ENCODE measurements at regions not wholly inside any gene's neighbourhood (a gene's known extent, or its start where the extent isn't known, plus 50 kb on each side); places are given as distances from the start of the nearest gene placed in this dataset.
"Not testable (repeated sequence)": the region's sequence is repeated elsewhere in the genome, so short reads cannot be mapped to it uniquely, and the experiment has no call there.

DNA sequence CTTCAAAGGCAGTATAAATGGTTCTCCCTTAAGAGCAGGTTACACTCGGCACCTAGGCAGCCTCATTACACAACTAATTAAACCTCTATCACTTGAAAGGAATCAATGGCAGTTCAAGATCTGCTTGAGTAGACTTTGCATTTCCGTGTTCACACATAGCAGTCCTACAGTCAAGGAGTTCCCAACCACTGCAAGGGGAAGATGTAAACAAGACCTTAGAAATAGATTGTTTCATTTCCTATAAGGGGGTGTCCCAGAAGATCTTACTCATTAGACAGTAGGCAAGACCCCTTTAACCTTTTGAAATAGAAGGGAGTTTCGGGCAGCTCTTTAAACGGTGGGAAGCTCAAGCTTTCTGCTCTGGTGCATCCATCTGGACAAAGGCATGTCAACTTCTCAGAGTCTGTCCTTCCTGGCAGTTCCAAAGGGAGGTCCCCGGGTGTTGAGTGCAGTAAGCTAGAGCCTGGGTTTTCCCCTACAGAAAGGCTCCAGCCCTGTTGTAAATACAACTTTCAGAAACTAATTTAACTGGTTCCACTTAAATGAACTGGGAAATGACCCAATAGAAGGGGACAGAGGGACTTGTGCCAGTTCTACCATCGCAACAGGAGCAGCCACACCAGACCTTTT lies 150.8 kb downstream of the RBMX2 start:
- no peak for DNase-seq

DNA sequence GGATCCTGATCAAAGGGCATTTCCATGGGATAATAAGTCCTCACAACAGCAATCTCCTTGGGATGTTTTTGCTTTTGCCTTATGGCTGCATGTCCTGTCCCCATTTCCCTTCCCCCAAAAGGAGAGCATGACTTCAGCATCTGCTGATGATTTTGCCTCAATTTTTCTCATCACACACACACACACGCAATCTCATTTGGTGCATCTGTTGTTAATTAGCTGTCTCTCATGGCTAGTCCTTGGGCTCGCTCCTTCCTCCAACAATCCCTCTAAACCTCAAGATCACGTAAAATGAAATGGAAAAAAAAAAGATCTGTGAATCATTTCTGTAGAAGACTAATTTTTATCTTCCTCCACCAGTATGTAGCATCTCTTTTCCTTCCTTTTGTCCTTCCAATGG lies 153.6 kb downstream of the RBMX2 start:
- no peak for DNase-seq

DNA sequence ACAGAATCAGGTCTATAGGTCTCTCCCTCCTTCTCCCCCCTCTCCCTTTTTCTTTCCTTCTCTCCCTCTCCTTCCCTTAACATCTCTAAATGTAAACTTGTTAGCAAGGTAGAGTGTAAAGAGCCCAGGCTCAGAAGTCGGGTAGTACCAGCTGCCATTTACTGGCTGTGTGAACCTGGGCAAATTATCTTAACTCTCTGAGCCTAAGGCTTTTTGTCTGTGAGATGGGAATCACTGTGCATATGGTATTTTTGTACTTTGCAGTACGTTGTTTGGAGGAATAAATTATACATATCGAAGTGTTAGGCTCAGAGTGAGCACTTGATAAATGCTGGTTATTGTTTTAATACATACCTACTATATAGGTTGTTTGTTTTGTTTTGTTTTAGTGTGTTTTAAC lies 154.0 kb downstream of the RBMX2 start:
- no peak for DNase-seq

DNA sequence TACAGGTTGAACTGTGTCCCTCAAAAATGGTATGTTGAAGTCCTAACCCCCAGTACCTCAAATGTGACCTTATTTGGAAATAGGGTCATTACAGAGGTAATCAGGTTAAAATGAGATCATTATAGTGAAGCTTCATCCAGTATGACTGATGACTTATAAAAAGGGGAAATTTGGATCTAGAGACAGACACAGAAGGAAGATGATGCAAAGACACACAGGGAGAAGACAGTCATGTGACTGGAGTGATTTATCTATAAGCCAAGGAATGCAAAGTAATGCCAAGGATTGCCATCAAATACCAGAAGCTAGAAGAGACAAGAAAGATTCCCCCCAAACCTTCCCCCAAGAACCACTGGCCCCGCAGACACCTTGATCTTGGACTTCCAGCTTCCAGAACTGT lies 155.2 kb downstream of the RBMX2 start:
- no peak for DNase-seq

DNA sequence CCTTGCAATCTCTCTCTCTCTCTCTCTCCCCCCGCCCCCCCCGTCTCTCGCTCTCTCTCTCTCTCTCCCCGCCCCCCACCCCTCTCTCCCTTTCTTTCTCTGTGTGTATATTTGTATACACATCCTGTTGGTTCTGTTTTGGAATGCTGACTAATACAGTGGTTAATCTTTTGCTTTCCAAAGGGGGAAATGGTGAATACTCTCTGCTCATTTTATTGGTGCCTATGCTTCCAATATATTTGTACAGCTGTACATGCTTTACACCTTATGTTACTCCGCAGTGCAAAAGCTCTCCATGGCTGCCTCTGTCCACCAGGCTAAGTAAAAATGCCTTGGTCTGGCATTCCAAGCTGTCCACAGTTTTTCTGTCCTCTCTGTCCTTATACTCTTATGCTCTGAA lies 158.8 kb downstream of the RBMX2 start:
- no peak for DNase-seq

DNA sequence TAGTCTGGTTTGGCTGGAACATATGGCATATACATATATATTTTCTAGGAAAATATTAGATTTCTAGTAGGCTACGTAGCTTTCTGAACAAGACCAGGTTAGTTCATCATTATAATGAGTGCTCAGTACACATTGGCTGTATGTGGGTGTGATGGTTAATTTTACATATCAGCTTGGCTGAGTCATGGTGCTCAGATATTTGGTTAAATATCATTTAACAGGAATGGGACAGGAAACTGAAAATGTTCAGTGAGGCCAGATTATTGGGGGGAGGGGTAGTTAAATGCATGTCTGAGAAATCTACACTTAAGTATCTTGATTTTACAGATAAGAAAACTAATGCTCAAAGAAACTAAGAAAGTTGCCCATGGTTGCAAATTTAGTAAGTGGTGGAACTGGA lies 160.1 kb downstream of the RBMX2 start:
- DNase-seq: no peak

DNA sequence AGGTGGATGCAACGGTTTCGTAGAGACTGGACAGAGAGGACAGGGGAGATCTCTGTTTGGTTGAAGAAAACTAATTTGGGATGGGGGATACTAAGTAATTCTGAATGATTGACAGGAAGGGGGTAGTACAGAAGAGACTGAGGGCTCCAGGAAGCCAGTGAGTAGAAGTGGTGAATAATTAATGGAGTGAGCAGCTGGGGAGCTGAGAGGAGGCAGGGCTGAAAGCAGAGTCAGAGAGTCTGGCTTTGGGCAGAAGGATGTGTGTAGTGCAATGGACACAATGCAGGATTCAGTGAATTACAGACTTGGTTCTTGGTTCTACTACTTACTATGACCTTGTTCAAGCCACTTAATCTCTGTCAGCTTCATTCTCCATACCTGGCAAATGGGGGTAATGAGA lies 161.7 kb downstream of the RBMX2 start:
- no peak for DNase-seq

DNA sequence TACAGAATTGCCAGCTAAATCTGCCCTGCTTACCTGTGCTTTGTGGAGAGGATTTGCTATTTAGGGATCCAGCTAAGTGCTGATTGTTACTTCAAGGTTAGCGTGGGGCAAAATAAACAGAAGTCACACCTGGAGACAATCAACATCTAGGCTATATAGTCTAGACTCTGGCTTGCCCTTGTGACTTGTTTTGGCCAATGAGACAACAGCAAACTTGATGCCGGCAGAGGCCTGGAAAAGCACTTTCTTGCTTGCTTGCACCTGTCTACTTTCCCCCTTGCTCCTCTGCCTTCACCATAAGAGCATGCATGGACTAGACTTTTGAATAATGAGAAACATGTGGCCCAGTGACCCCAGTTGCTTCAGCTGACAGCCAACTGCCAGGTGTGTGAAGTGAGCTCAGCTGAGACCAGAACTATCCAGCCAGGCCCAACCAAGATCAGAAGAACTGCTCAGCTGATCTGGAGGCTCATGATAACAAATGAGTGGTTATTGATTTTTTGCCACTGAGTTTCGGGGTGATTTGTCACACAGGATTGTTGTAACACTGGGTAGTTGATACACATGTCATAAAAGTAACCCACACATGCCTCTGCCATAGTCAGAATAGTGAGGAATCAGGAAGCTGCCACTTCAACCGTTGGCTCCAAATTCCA lies 164.4 kb downstream of the RBMX2 start:
- no peak for DNase-seq

DNA sequence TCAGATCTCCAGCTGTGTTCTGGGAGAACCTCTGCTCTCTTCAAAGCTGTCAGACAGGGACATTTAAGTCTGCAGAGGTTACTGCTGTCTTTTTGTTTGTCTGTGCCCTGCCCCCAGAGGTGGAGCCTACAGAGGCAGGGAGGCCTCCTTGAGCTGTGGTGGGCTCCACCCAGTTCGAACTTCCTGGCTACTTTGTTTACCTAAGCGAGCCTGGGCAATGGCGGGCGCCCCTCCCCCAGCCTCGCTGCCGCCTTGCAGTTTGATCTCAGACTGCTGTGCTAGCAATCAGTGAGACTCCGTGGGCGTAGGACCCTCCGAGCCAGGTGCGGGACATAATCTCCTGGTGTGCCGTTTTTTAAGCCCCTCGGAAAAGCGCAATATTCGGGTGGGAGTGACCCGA lies 171.2 kb downstream of the RBMX2 start:
- DNase-seq: not testable (repeated sequence)

All from occipital lobe (tissue), 1 donor.